ENCODE measurements at regions not wholly inside any gene's neighbourhood (a gene's known extent, or its start where the extent isn't known, plus 50 kb on each side); places are given as distances from the start of the nearest gene placed in this dataset.

- Histone ChIP-seq H4K20me1 (ENCODE audit: insufficient read depth) (no peaks in the 10 kb centered on the region), H3K4me1 (ENCODE audit: control insufficient read depth in 1 of 2, insufficient read depth in 2 of 2, low read length in 2 of 2) (no peaks in the 10 kb centered on the region), H3K27ac (ENCODE audit: low read depth, low read length) (no peak overlapping the region), H3K9me2 (ENCODE audit: insufficient read depth) (no peaks in the 10 kb centered on the region), H3K79me2 (ENCODE audit: insufficient read depth, low read length) (no peaks in the 10 kb centered on the region), H3K9ac (ENCODE audit: low read length) (no peak overlapping the region), H3K4me3 (replicated peaks in 1 of 2; ENCODE audit: low read depth in 1 of 2, low read length in 2 of 2) (no peak overlapping the region), H3K9me3 (ENCODE audit: control insufficient read depth in 1 of 2, insufficient read depth in 1 of 2, low read depth in 1 of 2, low read length in 2 of 2) (no peaks in the 10 kb centered on the region), H2AFZ (ENCODE audit: low read depth, low read length, poor library complexity, severe bottlenecking) (no peak overlapping the region), H3K4me2 (ENCODE audit: low read length) (no peak overlapping the region), H3K27me3 (ENCODE audit: insufficient read depth, low read length) (no peaks in the 10 kb centered on the region), H3K36me3 (ENCODE audit: control insufficient read depth in 1 of 2, insufficient read depth in 2 of 2, low read length in 2 of 2) (no peaks in the 10 kb centered on the region)
- ChIA-PET RAD21 (ENCODE audit: low non-redundant PET in 1 of 2, low total read pairs in 2 of 2, uncharacterized antibody in 2 of 2, unreplicated experiment in 2 of 2) (no interaction called here), POLR2A (no interaction called here), CTCF (no interaction called here)
- intact Hi-C loops (cut with micrococcal nuclease) = loop anchor here (5.0 kb wide), 1 partner anchor 1074 kb away; no protein-coding TSS in a partner anchor
- TF ChIP-seq MAX (IDR thresholded peaks at IDR 0.05) (no peak), CBX3 (IDR thresholded peaks at IDR 0.05; ENCODE audit: low read depth) (no peak), CTCF (IDR thresholded peaks at IDR 0.05 in 2 of 3, conservative IDR thresholded peaks at IDR 0.05 in 1 of 3; ENCODE audit: borderline replicate concordance in 1 of 3, insufficient read depth in 1 of 3, low read depth in 2 of 3, low read length in 2 of 3) (no peak), FOSL1 (IDR thresholded peaks at IDR 0.05; ENCODE audit: low read depth) (no peak), EGR1 (IDR thresholded peaks at IDR 0.05; ENCODE audit: low read depth) (no peak), RAD21 (IDR thresholded peaks at IDR 0.05; ENCODE audit: low read depth) (no peak), YY1 (IDR thresholded peaks at IDR 0.05; ENCODE audit: extremely low read depth, insufficient replicate concordance, low read depth, low read length) (no peak), CEBPB (IDR thresholded peaks at IDR 0.05; ENCODE audit: low read depth) (no peak), SIN3A (IDR thresholded peaks at IDR 0.05; ENCODE audit: low read depth) (no peak), TCF7L2 (IDR thresholded peaks at IDR 0.05; ENCODE audit: borderline replicate concordance, extremely low read depth, insufficient read depth, insufficient read length) (no peak), ZFX (IDR thresholded peaks at IDR 0.05) (no peak), JUND (IDR thresholded peaks at IDR 0.05) (no peak), REST (IDR thresholded peaks at IDR 0.05; ENCODE audit: low read depth) (no peak), EZH2 (IDR thresholded peaks at IDR 0.05) (no peak), EZH2phosphoT487 (IDR thresholded peaks at IDR 0.05; ENCODE audit: borderline replicate concordance) (no peak), ZNF274 (IDR thresholded peaks at IDR 0.05; ENCODE audit: low read depth, low read length) (no peak), ZBTB33 (IDR thresholded peaks at IDR 0.05; ENCODE audit: extremely low read depth, insufficient replicate concordance, low read length) (no peak), SP1 (IDR thresholded peaks at IDR 0.05; ENCODE audit: low read depth) (no peak)
- TF ChIP-seq, protein P1, sequence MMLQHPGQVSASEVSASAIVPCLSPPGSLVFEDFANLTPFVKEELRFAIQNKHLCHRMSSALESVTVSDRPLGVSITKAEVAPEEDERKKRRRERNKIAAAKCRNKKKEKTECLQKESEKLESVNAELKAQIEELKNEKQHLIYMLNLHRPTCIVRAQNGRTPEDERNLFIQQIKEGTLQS (IDR thresholded peaks at IDR 0.05) = no peak
- no TSS peak for BruUV-seq (replicated peaks)
- ATAC-seq = 0 out of 2 replicates have a peak, but pooled peaks have one; percentile 20
- no peak for DNase-seq (ENCODE audit: low read depth, low spot score)
These were observed 272.6 kb downstream of the MATN1 start for GRCh38 chr1:30450818-30451233.

Measured in HCT116 (cell line).